HepG2 (cell line): ENCODE measurements at regions not wholly inside any gene's neighbourhood (a gene's known extent, or its start where the extent isn't known, plus 50 kb on each side); places are given as distances from the start of the nearest gene placed in this dataset.

ENCODE experiments used
- ATAC-seq: fragments of 200-7000 bp; cut with Tn5 transposase; 3 replicates; pipeline ENCODE4 v1.9.1; 2020; ENCODE audit warnings: mild to moderate bottlenecking, moderate library complexity
- BruUV-seq: library from RNA; stranded (reverse); fragments of 400-500 nt; replicated peaks from 2 replicates; lab custom pipeline; 2021; lab: Mats Ljungman, UMichigan
- CTCF ChIA-PET: fragments of 300-600 bp; formaldehyde crosslinking; extraction: SDS; loops from one replicate; lab custom pipeline; 2021; ENCODE audit warnings: low total read pairs, inconsistent platforms, low intra/inter-chr PET ratio; lab: Yijun Ruan, JAX
- POLR2A ChIA-PET: fragments of 350-600 bp; sonication (Branson Sonifier 250); formaldehyde crosslinking; loops from one replicate; lab custom pipeline; 2020; ENCODE audit warnings: antibody characterized with exemption, inconsistent platforms; lab: Yijun Ruan, JAX
- DNase-seq: peaks from one replicate; pipeline ENCODE4 v3.0.0-alpha.2; 2015; ENCODE audit warnings: low spot score
- FAIRE-seq: peaks from 3 replicates; lab custom pipeline; 2011; peaks lifted over from hg19 to GRCh38; lab: Jason Lieb, UNC
- H2AFZ ChIP-seq: one replicate; pipeline ENCODE4 v1.6.1; 2011; ENCODE audit warnings: low read length, inconsistent platforms
- H3K27ac ChIP-seq: fragments of 300-600 bp; 3 replicates; pipeline ENCODE4 v1.8.0; 2011; ENCODE audit warnings: mixed run types, mild to moderate bottlenecking, mixed read lengths, low read length, inconsistent platforms; ENCODE audit not compliant: insufficient read depth; ENCODE audit errors: extremely low read length
- H3K27me3 ChIP-seq, 2 experiments: fragments of 200-600 bp in 1 of 2; 2 replicates in 1 of 2; 3 replicates in 1 of 2; pipeline versions ENCODE4 v1.6.0 to v1.8.0; 2011; ENCODE audit warnings: low read length in 2 of 2, mild to moderate bottlenecking in 2 of 2, moderate library complexity in 2 of 2, inconsistent platforms in 1 of 2; ENCODE audit not compliant: insufficient read depth in 2 of 2, control insufficient read depth in 1 of 2
- H3K36me3 ChIP-seq, 2 experiments: fragments of 200-600 bp in 1 of 2; replicated peaks in 1 of 2; 2 replicates in 1 of 2; 3 replicates in 1 of 2; pipeline versions ENCODE4 v1.5.1 to v1.8.0; 2011; ENCODE audit warnings: low read length in 2 of 2, inconsistent platforms in 1 of 2; ENCODE audit not compliant: insufficient read depth in 2 of 2, control insufficient read depth in 1 of 2
- H3K4me1 ChIP-seq: 2 replicates; pipeline ENCODE4 v1.5.1; 2012; ENCODE audit warnings: low read length, inconsistent platforms; ENCODE audit not compliant: insufficient read depth
- H3K4me2 ChIP-seq: 2 replicates; pipeline ENCODE4 v1.6.0; 2011; ENCODE audit warnings: low read depth, low read length, inconsistent platforms
- H3K4me3 ChIP-seq, 3 experiments: fragments of 200-600 bp in 1 of 3; sonication (generic), shearing (Covaris generic) in 1 of 3; replicated peaks in 1 of 3; 2 replicates each; pipeline ENCODE4 v1.5.1; 2011 to 2016; ENCODE audit warnings: low read length in 3 of 3, inconsistent platforms in 2 of 3, low read depth in 2 of 3, mild to moderate bottlenecking in 2 of 3, control low read depth in 1 of 3, mixed read lengths in 1 of 3; ENCODE audit not compliant: insufficient read depth in 1 of 3
- H3K79me2 ChIP-seq: one replicate; pipeline ENCODE4 v1.6.1; 2011; ENCODE audit warnings: low read length, inconsistent platforms; ENCODE audit not compliant: insufficient read depth
- H3K9ac ChIP-seq: 2 replicates; pipeline ENCODE4 v1.6.0; 2011; ENCODE audit warnings: mild to moderate bottlenecking, low read depth, low read length, inconsistent platforms; ENCODE audit not compliant: insufficient read depth
- H3K9me3 ChIP-seq: 2 replicates; pipeline ENCODE4 v1.5.1; 2012; ENCODE audit warnings: mild to moderate bottlenecking, low read length
- H4K20me1 ChIP-seq: 2 replicates; pipeline ENCODE4 v1.6.0; 2011; ENCODE audit warnings: inconsistent platforms, mild to moderate bottlenecking, low read length, moderate library complexity; ENCODE audit not compliant: insufficient read depth
- BORCS8-MEF2B ChIP-seq: sonication (generic); formaldehyde crosslinking; IDR thresholded peaks from 2 replicates; pipeline ENCODE4 v1.8.0; 2022; ENCODE audit warnings: mild to moderate bottlenecking, missing genetic modification reagents
- CBX2 ChIP-seq, 2 experiments: fragments of 200-600 bp in 1 of 2; sonication (generic); formaldehyde crosslinking in 1 of 2; IDR thresholded peaks; 2 replicates each; pipeline versions ENCODE4 v1.7.0 to v1.8.1; 2018 to 2022; ENCODE audit warnings: low read depth in 2 of 2, low read length in 1 of 2, mild to moderate bottlenecking in 1 of 2, missing genetic modification reagents in 1 of 2
- DZIP1 ChIP-seq: sonication (generic); formaldehyde crosslinking; IDR thresholded peaks from 2 replicates; pipeline ENCODE4 v1.5.0; 2020; ENCODE audit warnings: mild to moderate bottlenecking, missing genetic modification reagents
- LBX2 ChIP-seq: sonication (generic); formaldehyde crosslinking; IDR thresholded peaks from 2 replicates; pipeline ENCODE4 v1.5.0; 2020; ENCODE audit warnings: missing genetic modification reagents, mild to moderate bottlenecking, borderline replicate concordance
- NONO ChIP-seq, 2 experiments: fragments of 450-650 bp in 1 of 2; sonication (generic) in 1 of 2; formaldehyde crosslinking in 1 of 2; IDR thresholded peaks in 1 of 2; conservative IDR thresholded peaks in 1 of 2; 2 replicates each; pipeline versions ENCODE4 v1.6.1 to v1.8.0; 2017 to 2022; ENCODE audit warnings: mild to moderate bottlenecking in 1 of 2, missing genetic modification reagents in 1 of 2, moderate library complexity in 1 of 2
- ONECUT2 ChIP-seq: sonication (generic); formaldehyde crosslinking; IDR thresholded peaks from 2 replicates; pipeline ENCODE4 v1.4.0; 2020; ENCODE audit warnings: missing genetic modification reagents
- SNRNP70 ChIP-seq: fragments of 200-400 bp; formaldehyde crosslinking; IDR thresholded peaks from 2 replicates; pipeline ENCODE4 v1.6.1; 2017; ENCODE audit warnings: mild to moderate bottlenecking, low read depth, low read length, moderate library complexity
- THAP9 ChIP-seq: sonication (generic); formaldehyde crosslinking; IDR thresholded peaks from 2 replicates; pipeline ENCODE4; 2020; ENCODE audit warnings: missing genetic modification reagents, mild to moderate bottlenecking, borderline replicate concordance
- USF2 ChIP-seq, 2 experiments: sonication (generic) in 1 of 2; formaldehyde crosslinking in 1 of 2; IDR thresholded peaks; 2 replicates each; pipeline versions ENCODE4 v1.5.1 to v1.6.1; 2011 to 2020; ENCODE audit warnings: borderline replicate concordance in 1 of 2, low read depth in 1 of 2, low read length in 1 of 2, mild to moderate bottlenecking in 1 of 2, missing genetic modification reagents in 1 of 2, moderate library complexity in 1 of 2
- ZNF3 ChIP-seq: IDR thresholded peaks from 2 replicates; pipeline ENCODE4 v1.7.0; 2017; ENCODE audit warnings: inconsistent platforms
- ZNF30 ChIP-seq: sonication (generic); formaldehyde crosslinking; IDR thresholded peaks from 2 replicates; pipeline ENCODE4 v1.5.0; 2020; ENCODE audit warnings: mild to moderate bottlenecking, missing genetic modification reagents
- ZNF562 ChIP-seq: sonication (generic); formaldehyde crosslinking; IDR thresholded peaks from 2 replicates; pipeline ENCODE4 v1.8.0; 2022; ENCODE audit warnings: missing genetic modification reagents, borderline replicate concordance
- ZNF761 ChIP-seq: sonication (generic); formaldehyde crosslinking; conservative IDR thresholded peaks from 2 replicates; pipeline ENCODE4 v1.4.0; 2020; ENCODE audit warnings: mild to moderate bottlenecking, missing genetic modification reagents
- WGBS: methylation state at CpG from one replicate; pipeline ENCODE4 v1.1.6; 2017; ENCODE audit warnings: low lambda C conversion rate; 5-methylcytosine and 5-hydroxymethylcytosine counted together
- in situ Hi-C: cut with HindIII; loops from 2 replicates; pipeline ENCODE4 v1.10.0; 2017; ENCODE audit warnings: low pct_unique_long_range_greater_than_20kb; ENCODE audit not compliant: extremely low pct_ligation_motif_present
- intact Hi-C: fragments of 100-400 bp; cut with micrococcal nuclease; formaldehyde crosslinking; loops from one replicate; pipeline ENCODE4 v1.10.0; 2022; ENCODE audit not compliant: unreplicated experiment

- POLR2A ChIA-PET, result no interaction called here
- ATAC-seq (no peak), DNase-seq (no peak), FAIRE-seq (no peak)
- Histone ChIP-seq H3K4me1 (peaks cover 13% of the 10 kb centered on the region), H3K4me2 (no peak overlapping the region), H3K9ac (no peak overlapping the region), H3K27me3 (no peaks in the 10 kb centered on the region), H3K36me3 (no peaks in the 10 kb centered on the region), H2AFZ (no peak overlapping the region), H3K27ac (no peak overlapping the region), H3K4me3 (no peak overlapping the region), H4K20me1 (no peaks in the 10 kb centered on the region), H3K9me3 (no peaks in the 10 kb centered on the region), H3K79me2 (no peaks in the 10 kb centered on the region)
- in situ Hi-C loops, result no loop called here
- CTCF ChIA-PET, result no interaction called here
- intact Hi-C loops, result no loop called here
- no TSS peak for BruUV-seq
- TF ChIP-seq ZNF562 (CRISPR knock-in tag) (no peak), LBX2 (CRISPR knock-in tag) (no peak), DZIP1 (no peak), ONECUT2 (CRISPR knock-in tag) (no peak), USF2 (IDR thresholded peaks at IDR 0.05; ENCODE audit: low read depth, low read length) (no peak), USF2 (CRISPR knock-in tag; IDR thresholded peaks at IDR 0.05; ENCODE audit: borderline replicate concordance) (no peak), SNRNP70 (no peak), NONO (IDR thresholded peaks at IDR 0.05) (no peak), NONO (CRISPR knock-in tag; conservative IDR thresholded peaks at IDR 0.05) (no peak), CBX2 (IDR thresholded peaks at IDR 0.05; ENCODE audit: low read depth, low read length) (no peak), CBX2 (CRISPR knock-in tag; IDR thresholded peaks at IDR 0.05; ENCODE audit: low read depth) (no peak), ZNF761 (CRISPR knock-in tag) (no peak), THAP9 (no peak), BORCS8-MEF2B (CRISPR knock-in tag) (no peak), ZNF30 (CRISPR knock-in tag) (no peak), ZNF3 (CRISPR knock-in tag) (no peak)
- WGBS, result 63% methylated on average over 2 of the region's 2 CpGs
Measured at GRCh38 chr10:34010891-34011290, 676.4 kb upstream of the NRP1 start.
